K562 (cell line): ENCODE measurements at regions not wholly inside any gene's neighbourhood (a gene's known extent, or its start where the extent isn't known, plus 50 kb on each side); places are given as distances from the start of the nearest gene placed in this dataset.

Experiments
- ATAC-seq: fragments of 200-7000 bp; cut with Tn5 transposase; 3 replicates; pipeline ENCODE4 v1.9.1; 2020; ENCODE audit warnings: moderate library complexity
- BruUV-seq: library from RNA; stranded (reverse); fragments of 400-500 nt; replicated peaks from 2 replicates; lab custom pipeline; 2021; lab: Mats Ljungman, UMichigan
- CTCF ChIA-PET: fragments of 300-600 bp; formaldehyde crosslinking; extraction: SDS; loops from one replicate; lab custom pipeline; 2021; ENCODE audit warnings: low intra/inter-chr PET ratio; lab: Yijun Ruan, JAX
- POLR2A ChIA-PET: fragments of 300-600, 350-650 bp; sonication (Branson Sonifier 250); formaldehyde crosslinking; extraction: SDS; loops from one replicate; lab custom pipeline; 2021; ENCODE audit warnings: antibody characterized with exemption, inconsistent platforms; lab: Yijun Ruan, JAX
- DNase-seq, 4 experiments: peaks; one replicate each; pipeline versions ENCODE4 v3.0.0 to v3.0.0-alpha.2; 2011 to 2018; ENCODE audit warnings: low spot score in 3 of 4, mixed read lengths in 3 of 4; ENCODE audit errors: extremely low read depth in 1 of 4
- FAIRE-seq: peaks from 2 replicates; lab custom pipeline; 2011; peaks lifted over from hg19 to GRCh38; lab: Jason Lieb, UNC
- H2AFZ ChIP-seq: 2 replicates; pipeline ENCODE4 v1.6.0; 2011; ENCODE audit warnings: low read depth, low read length, control low read depth, inconsistent platforms
- H3K27ac ChIP-seq: fragments of 200-600 bp; 3 replicates; pipeline ENCODE4 v1.8.0; 2011; ENCODE audit warnings: low read depth, mild to moderate bottlenecking, control low read depth, inconsistent platforms, low read length, moderate library complexity, mixed read lengths; ENCODE audit errors: extremely low read depth
- H3K27me3 ChIP-seq, 2 experiments: fragments of 300-600 bp in 1 of 2; 2 replicates in 1 of 2; 3 replicates in 1 of 2; pipeline versions ENCODE4 v1.6.0 to v1.8.0; 2011; ENCODE audit warnings: inconsistent platforms in 2 of 2, low read length in 2 of 2, mild to moderate bottlenecking in 1 of 2, mixed read lengths in 1 of 2, moderate library complexity in 1 of 2; ENCODE audit not compliant: control insufficient read depth in 2 of 2, insufficient read depth in 2 of 2
- H3K36me3 ChIP-seq: fragments of 300-600 bp; 3 replicates; pipeline ENCODE4 v1.8.0; 2011; ENCODE audit warnings: mild to moderate bottlenecking, low read length, inconsistent platforms; ENCODE audit not compliant: control insufficient read depth, insufficient read depth
- H3K4me1 ChIP-seq, 2 experiments: fragments of 200-600 bp in 1 of 2; replicated peaks in 1 of 2; 2 replicates in 1 of 2; 3 replicates in 1 of 2; pipeline versions ENCODE4 v1.5.1 to v1.8.0; 2011; ENCODE audit warnings: inconsistent platforms in 2 of 2, low read length in 2 of 2, mild to moderate bottlenecking in 1 of 2, mixed read lengths in 1 of 2, moderate library complexity in 1 of 2; ENCODE audit not compliant: control insufficient read depth in 2 of 2, insufficient read depth in 2 of 2
- H3K4me2 ChIP-seq: 2 replicates; pipeline ENCODE4 v1.6.1; 2011; ENCODE audit warnings: low read length, control low read depth, inconsistent platforms, mixed read lengths; ENCODE audit not compliant: insufficient read depth
- H3K4me3 ChIP-seq: fragments of 200-600 bp; sonication (generic), shearing (Covaris generic); 2 replicates; pipeline ENCODE4 v1.5.1; 2016; ENCODE audit warnings: control low read depth, inconsistent platforms
- H3K79me2 ChIP-seq: fragments of 200-600 bp; 3 replicates; pipeline ENCODE4 v1.8.0; 2011; ENCODE audit warnings: low read length, inconsistent platforms; ENCODE audit not compliant: control insufficient read depth, insufficient read depth
- H3K9ac ChIP-seq, 2 experiments: 2 replicates each; pipeline versions ENCODE4 v1.6.0 to v1.6.1; 2011; ENCODE audit warnings: low read depth in 2 of 2, low read length in 2 of 2, control low read depth in 1 of 2, inconsistent platforms in 1 of 2, mild to moderate bottlenecking in 1 of 2, mixed read lengths in 1 of 2; ENCODE audit not compliant: insufficient read depth in 1 of 2
- H3K9me1 ChIP-seq: one replicate; pipeline ENCODE4 v1.6.0; 2011; ENCODE audit warnings: inconsistent platforms, mild to moderate bottlenecking, low read length, moderate library complexity; ENCODE audit not compliant: control insufficient read depth, insufficient read depth
- H3K9me3 ChIP-seq: replicated peaks from 2 replicates; pipeline ENCODE4 v1.5.1; 2011; ENCODE audit warnings: low read depth, low read length, inconsistent platforms; ENCODE audit not compliant: control insufficient read depth, insufficient read depth
- H4K20me1 ChIP-seq: replicated peaks from 2 replicates; pipeline ENCODE4 v1.6.1; 2011; ENCODE audit warnings: low read length, inconsistent platforms, mixed read lengths; ENCODE audit not compliant: control insufficient read depth, insufficient read depth
- E2F4 ChIP-seq: sonication (generic); formaldehyde crosslinking; IDR thresholded peaks from 2 replicates; pipeline ENCODE4 v1.8.0; 2022; ENCODE audit warnings: mild to moderate bottlenecking, low read depth, missing genetic modification reagents
- HMGN3 ChIP-seq: IDR thresholded peaks from 2 replicates; pipeline ENCODE4 v1.6.1; 2011; ENCODE audit warnings: borderline replicate concordance, low read depth, mild to moderate bottlenecking, mixed read lengths, low read length; ENCODE audit not compliant: insufficient read length; ENCODE audit errors: extremely low read depth
- KDM2B ChIP-seq: fragments of 250-450 bp; sonication (Bioruptor Pico); IDR thresholded peaks from 2 replicates; pipeline ENCODE4 v1.8.0; 2021; ENCODE audit warnings: mild to moderate bottlenecking, moderate library complexity
- KDM5B ChIP-seq: fragments of 200-600 bp; sonication (generic); IDR thresholded peaks from 2 replicates; pipeline ENCODE4 v1.6.1; 2012; ENCODE audit warnings: low read depth, mild to moderate bottlenecking, moderate library complexity, low read length, control low read depth, inconsistent platforms; ENCODE audit not compliant: insufficient replicate concordance
- NFE2L1 ChIP-seq: fragments of 450-650 bp; IDR thresholded peaks from 2 replicates; pipeline ENCODE4 v1.6.1; 2016; ENCODE audit warnings: missing genetic modification characterization, low read depth, mild to moderate bottlenecking, missing compliant biosample characterization, moderate library complexity, borderline replicate concordance
- SFPQ ChIP-seq: fragments of 200-400 bp; formaldehyde crosslinking; IDR thresholded peaks from 2 replicates; pipeline ENCODE4 v1.6.1; 2017; ENCODE audit warnings: mild to moderate bottlenecking, low read depth, low read length, moderate library complexity
- TEAD1 ChIP-seq, 2 experiments: fragments of 450-650 bp in 1 of 2; sonication (generic) in 1 of 2; formaldehyde crosslinking; IDR thresholded peaks; 2 replicates each; pipeline versions ENCODE4 v1.4.0 to v1.8.0; 2020 to 2022; ENCODE audit warnings: mild to moderate bottlenecking in 2 of 2, missing genetic modification reagents in 1 of 2
- ZNF133 ChIP-seq: fragments of 250-450 bp; sonication (Bioruptor Pico); IDR thresholded peaks from 2 replicates; pipeline ENCODE4 v1.4.0; 2020; ENCODE audit warnings: mild to moderate bottlenecking
- WGBS: fragments of 100-300 bp; shearing (Covaris generic); methylation state at CpG from one replicate; pipeline ENCODE4 v1.1.6; 2016; ENCODE audit warnings: low coverage, mixed read lengths; ENCODE audit not compliant: insufficient coverage; ENCODE audit errors: missing lambda C conversion rate; 5-methylcytosine and 5-hydroxymethylcytosine counted together
- in situ Hi-C: fragments of 300-500 bp; cut with MboI; formaldehyde crosslinking; loops from 4 replicates; pipeline ENCODE4 v1.15.0; 2018; ENCODE audit warnings: inconsistent platforms, mixed read lengths
- intact Hi-C: fragments of 100-400 bp; cut with micrococcal nuclease; formaldehyde crosslinking; loops from 2 replicates; pipeline ENCODE4 v1.14.2; 2022

- no peak for TF ChIP-seq E2F4 (CRISPR knock-in tag)
Observed at GRCh38 chr1:37092937-37093336, 58.6 kb upstream of the GRIK3 start (continued).

GRCh38 chr1:37094302-37094701 is 60.0 kb upstream of the GRIK3 start:
- CTCF ChIA-PET = no interaction called here
- in situ Hi-C loops (no loop called here), intact Hi-C loops (loop anchor here (10.0 kb wide), 2 partner anchors 230 to 340 kb away; no protein-coding TSS in a partner anchor)
- H3K4me2 ChIP-seq = no peak overlapping the region
- no peak for DNase-seq
- no peaks in the 10 kb centered on the region for H3K9me3 ChIP-seq
- no peaks in the 10 kb centered on the region for H3K79me2 ChIP-seq
- TF ChIP-seq TEAD1 (CRISPR knock-in tag; IDR thresholded peaks at IDR 0.05) (no peak), KDM2B (CRISPR knock-in tag) (no peak), KDM5B (no peak), NFE2L1 (tag) (no peak), ZNF133 (CRISPR knock-in tag) (no peak), HMGN3 (no peak), SFPQ (no peak)
- TF ChIP-seq, all 486 proteins: peak for 0
- Histone ChIP-seq H3K27ac (no peak overlapping the region), H3K36me3 (no peaks in the 10 kb centered on the region), H3K27me3 (no peaks in the 10 kb centered on the region; a peak in 1 of 5 replicates), H3K4me1 (no peaks in the 10 kb centered on the region), H2AFZ (no peak overlapping the region), H3K9ac (no peak overlapping the region), H3K4me3 (no peak overlapping the region), H4K20me1 (no peaks in the 10 kb centered on the region; the same call in 1 of the 2 replicates), H3K9me1 (no peaks in the 10 kb centered on the region)
- FAIRE-seq = no peak
- POLR2A ChIA-PET = interaction anchor here (0.8 kb wide), 1 partner anchor 85 kb away, joined by 3 read pairs; no protein-coding TSS in a partner anchor
- ATAC-seq = no peak
- 0% methylated on average over 6 of the region's 6 CpGs for WGBS
- BruUV-seq = no TSS peak
